HG03469 (cell line): ENCODE measurements at regions not wholly inside any gene's neighbourhood (a gene's known extent, or its start where the extent isn't known, plus 50 kb on each side); places are given as distances from the start of the nearest gene placed in this dataset.
"Not testable (repeated sequence)": the region's sequence is repeated elsewhere in the genome, so short reads cannot be mapped to it uniquely, and the experiment has no call there.

ENCODE experiments used
- ATAC-seq: cut with Tn5 transposase; IDR thresholded peaks from one replicate; pipeline ENCODE4 v1.9.1; 2021; ENCODE audit warnings: mild to moderate bottlenecking, moderate library complexity, moderate number of reproducible peaks; ENCODE audit not compliant: unreplicated experiment

DNA sequence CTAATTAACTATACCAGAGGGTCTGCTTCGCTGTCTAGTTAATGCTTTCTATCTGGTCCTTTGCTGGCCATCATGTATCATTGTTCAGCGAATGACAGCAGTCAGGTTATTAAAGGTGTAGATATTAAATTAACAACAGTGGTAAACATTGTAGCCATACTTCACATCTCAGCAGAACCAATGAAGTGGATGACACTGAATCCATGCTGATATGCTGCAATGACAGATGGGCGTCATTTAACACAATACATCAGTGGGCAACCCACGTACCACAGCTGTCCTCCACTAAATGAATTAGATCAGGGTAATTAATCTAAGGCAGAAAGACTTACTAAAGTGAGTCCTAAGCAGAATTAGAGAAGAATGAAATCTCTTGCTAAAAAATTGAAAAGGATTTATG lies 767.2 kb downstream of the NXPH1 start:
- no peak for ATAC-seq

DNA sequence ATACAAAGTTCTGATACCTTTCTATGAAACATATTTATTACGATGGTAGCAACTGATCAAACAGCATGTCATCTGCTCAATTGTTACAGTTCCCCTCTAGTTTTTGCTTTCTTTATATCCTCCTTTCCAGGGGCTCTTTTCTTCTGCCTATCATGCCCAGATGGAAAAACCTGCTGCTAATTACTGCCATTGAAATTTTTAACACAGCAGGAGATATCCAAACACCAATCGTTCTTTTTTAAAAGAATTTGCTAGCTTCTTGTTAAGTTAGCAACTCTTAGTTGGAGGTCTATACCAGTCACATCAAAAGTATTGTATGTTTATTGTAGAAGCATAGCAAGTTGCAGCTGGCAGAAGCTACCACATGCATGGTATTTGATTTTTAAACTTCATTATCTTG lies 768.5 kb downstream of the NXPH1 start:
- no peak for ATAC-seq

DNA sequence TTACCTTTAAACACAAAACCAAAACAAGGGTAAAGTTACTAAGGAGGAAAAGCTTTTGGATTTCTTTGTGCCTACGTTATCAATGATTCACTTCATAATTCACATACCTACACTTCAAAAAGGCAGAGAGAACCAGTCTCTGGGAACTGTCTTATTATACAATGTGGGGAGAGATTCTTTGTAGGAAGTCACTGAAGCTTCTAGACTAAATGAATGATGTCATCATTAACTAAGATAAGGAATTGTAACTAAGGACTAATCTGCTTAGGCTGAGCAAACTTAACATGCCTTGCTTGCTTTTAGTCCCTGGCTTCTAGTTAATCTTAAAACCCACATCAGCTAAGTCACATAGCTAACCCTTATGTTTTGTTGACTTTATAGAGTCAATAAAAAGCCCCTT lies 771.2 kb downstream of the NXPH1 start:
- no peak for ATAC-seq

DNA sequence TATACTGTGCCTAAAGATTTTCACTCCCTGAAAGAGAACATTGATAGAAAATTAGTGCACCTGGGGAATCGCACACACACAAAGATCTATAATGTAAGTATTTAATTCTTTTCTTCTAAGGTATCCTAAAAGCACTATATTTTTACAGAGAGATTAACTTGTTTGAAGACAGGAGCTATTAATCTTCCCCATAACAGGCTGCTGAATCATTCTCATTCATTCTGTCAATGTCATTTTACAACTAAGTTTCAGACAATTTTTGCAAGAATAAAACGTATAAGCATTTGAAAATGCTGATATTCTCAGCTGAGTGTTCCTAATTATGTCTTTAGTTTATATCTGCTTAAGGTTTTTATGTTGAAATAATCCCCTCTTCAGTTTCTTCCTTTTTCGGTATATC lies 776.7 kb downstream of the NXPH1 start:
- no peak for ATAC-seq

DNA sequence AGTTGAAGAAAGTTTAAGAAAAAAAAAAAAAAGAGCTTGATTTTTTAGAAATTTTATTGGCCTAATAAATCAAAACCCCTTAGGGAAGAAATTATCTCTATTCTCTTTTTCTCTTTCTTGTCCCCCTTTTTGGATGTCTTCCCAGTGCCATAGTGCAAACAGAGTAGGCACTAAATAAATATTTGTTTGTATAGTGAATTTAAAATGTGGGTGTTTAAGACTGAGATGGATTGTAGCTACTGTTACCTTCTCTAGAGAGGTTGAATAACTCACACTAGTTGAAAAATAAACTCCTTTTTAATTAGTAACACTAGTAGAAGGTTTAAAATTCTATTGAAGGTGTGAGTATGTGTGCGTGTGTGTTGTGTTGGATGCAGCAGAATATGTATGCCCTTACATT lies 783.8 kb downstream of the NXPH1 start:
- no peak for ATAC-seq

DNA sequence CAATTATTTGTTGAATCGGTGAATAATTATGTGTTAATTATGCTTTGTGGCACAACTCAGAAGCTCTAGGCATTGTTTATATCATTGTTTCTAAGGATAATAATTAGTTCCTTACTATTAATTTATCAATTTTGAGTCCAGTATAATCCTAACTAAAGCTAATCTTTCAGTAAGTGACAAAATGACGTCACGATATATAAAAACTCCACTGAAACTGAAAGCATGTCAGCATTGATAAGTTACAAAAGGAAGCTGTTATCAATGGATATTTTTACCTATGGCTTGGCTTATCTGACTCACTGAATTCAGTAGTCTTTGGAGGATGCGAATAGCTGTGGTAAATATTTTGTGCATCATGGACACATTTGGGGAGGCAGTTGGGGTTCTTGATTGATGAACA lies 793.1 kb downstream of the NXPH1 start:
- ATAC-seq: no peak

DNA sequence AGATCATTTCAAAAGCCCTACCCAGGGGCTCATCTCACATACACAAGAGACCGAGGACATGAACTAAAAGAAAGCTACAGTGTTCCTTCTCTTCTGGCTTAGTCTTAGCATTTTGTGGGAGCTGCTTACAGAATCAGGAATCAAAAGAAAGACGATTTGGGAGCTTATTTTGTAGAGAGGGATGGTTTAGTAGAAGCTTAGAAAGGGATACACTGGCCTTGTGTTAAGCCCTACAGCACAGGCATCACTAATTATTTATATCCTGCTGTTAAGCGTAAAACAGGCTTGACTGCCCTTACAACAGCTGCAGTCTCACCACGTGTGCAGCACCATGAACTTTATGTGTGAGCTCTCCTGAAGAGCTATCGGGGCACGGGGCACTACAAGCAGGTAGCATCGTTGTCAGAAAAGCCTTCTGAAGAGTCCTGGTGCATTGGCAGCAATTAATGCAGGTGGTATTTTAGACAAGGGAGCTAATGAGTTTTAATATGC lies 798.3 kb downstream of the NXPH1 start:
- no peak for ATAC-seq

DNA sequence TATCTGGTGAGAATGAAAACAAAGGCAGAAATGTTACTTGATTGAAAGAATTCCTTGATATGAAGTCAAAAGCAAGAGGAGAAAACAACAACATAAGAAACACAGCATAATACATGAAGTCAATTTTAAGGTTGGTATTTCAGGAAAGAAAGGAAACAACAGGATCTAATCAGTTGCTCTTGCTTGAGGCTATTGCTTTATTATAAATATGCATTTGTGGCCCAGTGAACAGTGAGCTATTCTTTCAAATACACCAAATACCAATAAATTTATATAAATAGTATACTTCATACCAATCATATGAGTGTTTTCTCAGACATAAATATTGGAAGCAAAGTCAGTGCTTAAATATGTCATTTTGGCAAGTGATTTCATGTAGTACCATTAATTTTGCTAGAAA lies 806.6 kb downstream of the NXPH1 start:
- no peak for ATAC-seq

DNA sequence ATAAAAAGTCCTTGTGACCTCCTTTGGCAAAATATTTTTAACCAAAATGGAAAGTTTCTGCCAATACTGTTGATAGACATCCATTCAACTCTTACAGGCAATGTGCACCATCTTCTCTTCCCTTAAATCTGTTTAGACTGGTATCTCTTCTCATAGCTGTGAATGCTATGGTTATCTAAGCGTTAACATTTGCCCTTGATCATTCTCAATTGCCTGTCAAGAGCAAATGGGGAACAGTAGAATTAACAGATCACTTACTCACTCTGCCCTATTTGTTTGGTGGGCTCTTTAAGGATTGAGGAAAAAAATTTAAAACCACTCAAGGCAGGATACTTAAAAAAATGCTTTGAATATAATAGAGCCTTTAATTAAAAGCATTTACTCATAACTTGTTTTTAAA lies 808.4 kb downstream of the NXPH1 start:
- no peak for ATAC-seq

DNA sequence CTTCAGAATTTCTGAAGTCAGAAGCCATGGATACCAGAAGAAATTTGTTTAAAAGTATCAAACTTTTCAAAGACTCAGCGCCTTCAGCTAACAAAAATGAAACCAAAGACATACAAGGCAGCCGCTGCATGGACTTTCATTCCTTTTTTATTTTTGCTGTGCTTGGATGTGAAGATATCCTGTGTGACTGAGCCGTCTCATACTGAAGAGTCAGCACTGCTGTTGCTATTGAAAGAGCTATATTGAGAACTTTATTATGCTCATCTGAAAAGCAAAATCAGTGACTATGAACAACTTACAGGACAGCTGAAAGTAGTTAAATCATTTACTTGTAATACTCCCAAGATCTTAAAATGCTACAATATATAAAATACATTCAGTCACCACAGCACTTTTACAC lies 809.2 kb downstream of the NXPH1 start:
- no peak for ATAC-seq

DNA sequence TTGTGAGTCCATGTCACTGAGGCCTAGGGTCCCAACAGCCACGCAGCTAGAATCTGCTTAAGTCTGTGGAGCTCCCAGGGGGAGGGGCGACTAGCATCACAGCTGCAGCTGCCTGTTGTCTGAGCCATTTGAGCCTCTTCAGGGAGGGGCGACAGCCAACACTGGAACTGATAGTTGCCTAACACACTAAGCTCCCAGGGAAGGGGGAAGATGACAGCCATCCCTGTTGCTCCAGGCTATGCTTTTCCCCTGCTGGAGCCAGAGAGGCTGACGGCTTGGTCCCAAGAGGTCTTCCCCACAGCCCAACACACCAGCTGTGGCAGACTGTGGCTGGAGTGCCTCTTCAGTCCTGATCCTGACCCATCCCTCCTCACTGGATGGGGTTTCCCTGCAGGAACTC lies 817.5 kb downstream of the NXPH1 start:
- ATAC-seq: no peak

DNA sequence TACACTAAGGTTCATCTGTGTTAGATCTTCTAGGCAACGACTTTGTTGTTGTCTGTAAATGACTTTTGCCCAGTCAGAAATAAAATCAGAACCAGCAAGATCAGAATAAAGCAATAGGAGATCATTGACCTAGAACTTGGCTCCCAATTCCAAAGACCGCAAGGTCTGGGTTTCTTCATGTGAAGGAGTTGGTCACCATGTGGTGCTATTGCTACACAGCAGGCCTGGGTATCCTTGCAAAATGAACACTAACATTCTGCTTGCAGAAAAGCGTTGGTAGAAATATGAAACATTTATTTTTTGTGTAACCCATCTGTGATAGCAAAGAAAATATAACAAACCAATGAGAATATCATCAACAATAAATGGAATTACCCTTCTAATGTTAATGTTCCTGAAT lies 831.0 kb downstream of the NXPH1 start:
- no peak for ATAC-seq

DNA sequence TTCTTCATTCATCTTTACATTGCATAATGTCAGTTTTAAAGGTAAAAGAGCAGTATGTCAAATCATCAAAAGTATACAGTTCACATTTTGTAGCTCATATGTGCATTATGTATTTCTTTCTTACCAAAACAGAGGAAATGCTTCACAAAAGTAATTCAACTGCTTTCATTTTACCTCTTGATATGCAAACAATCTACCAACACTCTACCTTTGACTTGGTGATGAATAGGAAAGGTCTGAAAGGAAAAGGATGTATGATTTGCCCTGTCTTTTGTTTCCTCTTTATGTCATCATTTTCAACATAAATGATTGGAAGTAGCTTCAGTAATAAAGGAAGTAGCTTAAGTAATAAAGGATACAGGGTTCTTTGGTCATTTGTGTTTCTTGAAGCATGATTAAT lies 846.7 kb downstream of the NXPH1 start:
- no peak for ATAC-seq

DNA sequence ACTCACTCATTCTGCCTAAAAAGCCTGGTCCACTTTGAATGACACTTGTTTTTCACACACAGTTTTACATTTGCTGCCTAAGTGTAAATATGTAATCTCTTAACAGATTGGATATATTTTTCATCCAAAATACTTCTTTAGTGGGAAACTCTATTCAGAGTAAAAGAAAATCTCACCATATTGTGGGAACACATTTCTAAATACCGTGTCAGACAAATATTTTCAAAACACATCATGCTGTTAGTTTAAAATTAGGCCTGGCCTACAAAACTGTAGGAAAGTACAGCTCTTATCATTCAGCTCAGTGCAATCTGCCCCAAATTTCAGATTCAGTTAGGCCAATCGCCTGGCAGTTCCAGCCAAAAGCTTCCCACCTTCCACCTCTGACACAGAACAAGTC lies 849.8 kb downstream of the NXPH1 start:
- no peak for ATAC-seq

DNA sequence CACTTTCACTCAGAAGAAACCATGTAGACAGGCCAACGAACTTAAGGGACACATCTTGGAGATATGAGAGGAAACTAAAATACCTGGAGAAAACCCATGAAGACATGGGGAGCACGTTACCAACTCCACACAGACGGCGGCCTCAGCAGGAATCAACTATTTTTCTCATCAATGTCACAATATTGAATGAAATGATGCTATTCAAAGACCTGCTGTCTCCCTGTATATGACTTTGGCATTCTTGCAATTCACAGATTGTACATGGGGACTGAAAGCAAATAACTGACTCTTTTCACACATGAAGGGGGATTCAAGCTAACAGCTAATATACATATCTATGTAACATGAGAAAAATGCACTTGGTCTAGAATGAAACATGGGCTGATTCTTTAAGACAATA lies 869.0 kb downstream of the NXPH1 start:
- no peak for ATAC-seq

DNA sequence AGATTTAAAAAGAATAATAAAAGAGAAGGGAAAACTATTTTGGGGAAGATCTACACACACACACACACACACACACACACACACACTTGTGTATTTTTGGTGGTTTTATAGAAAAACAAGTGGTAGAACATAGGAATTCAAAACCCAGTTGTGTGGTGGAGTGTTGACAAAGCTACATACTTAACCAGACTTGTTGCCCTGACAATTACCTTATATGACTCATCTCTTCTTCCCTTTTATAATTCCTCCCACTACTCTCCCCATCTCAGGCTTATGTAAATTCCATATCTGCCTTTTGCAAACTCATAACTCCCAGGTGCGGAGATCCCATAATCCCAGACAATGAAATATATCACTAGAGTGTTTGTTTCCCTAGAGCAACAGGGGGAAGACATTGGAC lies 873.7 kb downstream of the NXPH1 start:
- no peak for ATAC-seq

DNA sequence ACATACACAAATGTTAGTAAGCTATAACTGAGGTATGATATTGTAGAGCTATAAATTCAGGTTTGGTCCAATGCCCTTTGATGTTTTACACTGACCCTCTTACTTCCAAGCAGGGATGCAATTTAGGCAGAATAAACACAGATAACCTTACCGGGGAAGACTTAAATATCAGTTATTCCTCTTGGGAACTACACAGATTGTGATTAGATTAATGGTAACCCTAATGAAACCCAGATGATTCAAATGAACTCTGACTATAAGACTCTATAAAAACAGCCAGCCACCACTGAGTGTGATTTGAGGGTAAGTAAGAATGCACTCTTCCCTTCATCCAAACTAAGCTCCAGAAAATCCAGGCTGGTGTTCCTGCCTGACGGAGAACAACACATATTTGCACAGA lies 891.1 kb downstream of the NXPH1 start:
- no peak for ATAC-seq

DNA sequence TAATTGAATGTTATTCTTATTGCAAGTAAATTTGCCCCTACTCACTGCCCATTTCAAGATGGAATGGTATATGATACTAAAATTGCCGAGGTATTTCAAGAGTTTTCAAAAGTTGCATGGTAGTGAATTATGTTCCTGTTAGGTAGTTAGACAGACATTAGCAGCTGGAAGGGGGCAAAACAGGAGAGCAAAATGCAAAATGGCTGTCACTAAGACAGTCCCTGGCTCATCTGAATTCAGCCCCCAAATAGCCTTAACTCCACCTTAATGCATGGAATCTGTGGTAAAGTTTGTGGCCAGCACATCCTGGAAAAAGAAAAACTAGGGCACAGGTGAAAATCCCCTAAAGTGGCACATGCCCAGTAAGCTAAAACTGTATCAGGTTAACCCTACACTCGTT lies 894.9 kb downstream of the NXPH1 start:
- no peak for ATAC-seq

DNA sequence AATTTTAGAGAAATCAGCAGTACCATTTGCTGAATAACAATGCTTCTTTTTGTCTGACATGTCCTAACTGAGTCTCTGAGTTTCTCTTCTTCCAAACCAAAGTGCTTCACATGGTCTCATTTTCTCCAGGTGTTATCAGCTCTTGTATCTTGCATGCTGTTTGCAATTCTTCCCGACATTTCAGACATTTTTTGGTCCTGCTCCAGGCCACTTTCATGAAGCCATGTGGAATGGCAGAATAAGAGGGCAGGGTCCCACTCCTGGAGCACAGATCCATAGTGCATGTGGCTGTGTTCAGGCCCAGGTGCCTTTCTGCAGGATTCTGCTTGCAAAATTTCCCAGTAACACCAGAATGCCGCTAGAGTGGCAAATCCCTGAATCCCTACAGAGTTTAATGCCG lies 916.2 kb downstream of the NXPH1 start:
- ATAC-seq: no peak

DNA sequence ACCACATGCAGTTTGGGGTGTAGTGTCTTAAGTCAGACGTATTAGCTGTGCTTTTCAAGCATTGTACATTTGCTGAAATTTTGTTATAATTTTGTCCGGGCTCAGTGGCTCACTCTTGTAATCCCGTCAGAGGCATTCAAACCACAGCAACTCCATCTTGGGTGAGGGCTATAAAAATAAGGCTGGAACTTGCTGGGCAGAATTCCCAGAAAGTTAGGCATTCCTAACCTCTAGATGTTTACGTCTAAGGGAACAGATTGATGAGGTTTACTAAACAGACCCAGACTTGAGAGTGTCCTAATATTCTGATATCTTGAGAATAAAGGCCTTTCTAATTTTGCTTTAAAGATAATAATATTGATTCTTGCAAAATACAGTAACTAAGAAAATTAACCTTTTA lies 957.8 kb downstream of the NXPH1 start:
- no peak for ATAC-seq

DNA sequence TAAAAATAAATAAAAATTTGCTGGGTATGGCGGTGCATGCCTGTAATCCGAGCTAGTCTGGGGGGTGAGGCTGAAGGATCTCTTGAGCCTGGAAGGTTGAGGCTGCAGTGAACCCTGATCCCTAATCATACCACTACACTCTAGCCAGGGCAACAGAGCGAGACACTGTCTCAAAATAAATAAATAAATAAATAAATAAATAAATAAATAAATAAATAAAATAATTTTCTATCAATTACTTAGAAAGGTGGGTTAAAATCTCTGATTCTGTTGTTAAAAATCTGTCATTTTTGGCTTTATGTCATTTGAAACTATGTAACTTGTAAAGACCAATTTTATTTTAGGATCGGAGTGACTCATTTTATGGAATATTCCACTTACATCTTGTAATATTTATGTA lies 958.6 kb downstream of the NXPH1 start:
- no peak for ATAC-seq

DNA sequence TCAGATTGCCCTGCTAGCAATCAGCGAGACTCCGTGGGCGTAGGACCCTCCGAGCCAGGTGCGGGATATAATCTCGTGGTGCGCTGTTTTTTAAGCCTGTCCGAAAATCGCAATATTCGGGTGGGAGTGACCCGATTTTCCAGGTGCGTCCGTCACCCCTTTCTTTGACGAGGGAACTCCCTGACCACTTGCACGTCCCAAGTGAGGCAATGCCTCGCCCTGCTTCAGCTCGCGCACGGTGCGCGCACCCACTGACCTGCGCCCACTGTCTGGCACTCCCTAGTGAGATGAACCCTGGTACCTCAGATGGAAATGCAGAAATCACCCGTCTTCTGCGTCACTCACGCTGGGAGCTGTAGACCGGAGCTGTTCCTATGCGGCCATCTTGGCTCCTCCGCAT lies 971.0 kb downstream of the NXPH1 start:
- not testable (repeated sequence) for ATAC-seq

DNA sequence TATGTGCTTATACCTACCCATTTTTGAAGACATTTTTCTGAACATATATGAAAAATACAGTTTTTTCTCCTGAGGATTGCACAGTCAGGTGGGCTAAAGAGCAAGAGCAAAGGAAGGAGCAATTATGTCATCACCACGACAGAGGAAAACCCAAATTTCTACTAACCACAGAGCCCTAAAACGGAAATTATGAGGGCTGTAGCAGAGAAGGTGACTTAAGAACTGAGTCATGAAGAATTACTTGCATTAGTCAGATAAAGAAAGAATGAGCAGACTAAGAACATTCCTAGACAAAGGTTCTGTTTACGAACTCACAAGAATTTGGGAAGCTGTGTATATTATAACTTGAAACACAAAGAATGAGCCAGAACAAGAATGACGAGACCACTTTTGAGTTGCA lies 974.4 kb downstream of the NXPH1 start:
- no peak for ATAC-seq

DNA sequence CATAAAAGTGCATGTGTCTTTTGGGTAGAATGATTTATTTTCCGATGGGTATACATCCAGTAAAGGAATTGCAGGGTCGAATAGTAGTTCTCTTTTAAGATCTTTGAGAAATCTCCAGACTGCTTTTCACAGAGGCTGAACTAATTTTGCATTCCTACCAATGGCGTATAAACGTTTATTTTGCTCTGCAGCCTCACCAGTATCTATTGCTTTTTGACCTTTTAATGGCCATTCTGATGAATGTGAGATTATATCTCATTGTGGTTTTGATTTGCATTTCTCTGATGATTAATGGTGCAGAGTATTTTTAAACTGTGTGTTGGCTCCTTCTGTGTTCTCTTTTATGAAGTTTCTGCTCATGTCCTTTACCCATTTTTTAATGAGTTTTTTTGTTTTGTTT lies 1020.1 kb downstream of the NXPH1 start:
- no peak for ATAC-seq
